ENCODE measurements at regions not wholly inside any gene's neighbourhood (a gene's known extent, or its start where the extent isn't known, plus 50 kb on each side); places are given as distances from the start of the nearest gene placed in this dataset.

DNA sequence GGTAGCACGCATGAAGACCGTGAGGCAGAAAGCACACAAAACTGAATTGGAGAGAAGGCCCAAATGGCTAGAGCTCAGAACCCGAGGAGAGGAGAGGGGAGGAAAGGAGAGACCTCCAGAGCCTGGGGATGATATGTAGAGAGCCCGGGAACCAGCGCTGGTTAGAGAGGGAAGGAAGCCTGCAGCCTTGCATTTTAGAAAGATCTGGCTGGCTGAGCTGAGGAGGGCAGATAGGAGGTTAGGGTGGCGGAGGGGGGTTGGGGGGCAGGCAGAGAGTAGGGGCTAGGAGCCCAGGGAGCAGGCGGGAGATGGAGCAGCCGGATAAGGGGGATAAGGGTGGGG is 127.2 kb downstream of the C9orf50 start (continued):
- TF ChIP-seq RXRA (IDR thresholded peaks at IDR 0.05), result no peak
- TF ChIP-seq FOXA2 (IDR thresholded peaks at IDR 0.05), result no peak

GRCh38 chr9:129493002-129493705 is 127.7 kb downstream of the C9orf50 start:
- Histone ChIP-seq H3K27ac (ENCODE audit: low read depth in 1 of 2, low read length in 2 of 2) (peak overlapping the region; percentile 67 to 71), H3K9me3 (ENCODE audit: control insufficient read depth in 4 of 4, low read length in 3 of 4) (no peaks in the 10 kb centered on the region), H3K9ac (ENCODE audit: low read depth in 1 of 2, low read length in 2 of 2) (peak overlapping the region in 1 of 2 donors; percentile 23), H3K27me3 (ENCODE audit: control insufficient read depth in 4 of 4, insufficient read depth in 4 of 4, low read length in 3 of 4) (no peaks in the 10 kb centered on the region), H3K36me3 (ENCODE audit: control insufficient read depth in 4 of 4, insufficient read depth in 3 of 4, low read depth in 1 of 4, low read length in 3 of 4) (peaks cover 0 to 2% (median 0%) of the 10 kb centered on the region in 4 donors), H3K4me1 (ENCODE audit: control insufficient read depth in 4 of 4, insufficient read depth in 4 of 4, low read length in 3 of 4) (peaks cover 9 to 46% (median 25%) of the 10 kb centered on the region in 4 donors), H3K4me3 (ENCODE audit: low read depth in 1 of 3, low read length in 3 of 3) (no peak overlapping the region)
- DNase-seq (ENCODE audit: low spot score), result no peak
- 91% methylated on average over 9 of the region's 9 CpGs for WGBS
- TF ChIP-seq RAD21 (IDR thresholded peaks at IDR 0.05), result peak in 1 of 2 donors; percentile 19
- no peak for TF ChIP-seq JUND (IDR thresholded peaks at IDR 0.05)

- Histone ChIP-seq H3K4me3 (ENCODE audit: low read depth in 1 of 3, low read length in 3 of 3) (no peak overlapping the region), H3K36me3 (ENCODE audit: control insufficient read depth in 4 of 4, insufficient read depth in 3 of 4, low read depth in 1 of 4, low read length in 3 of 4) (peaks cover 0 to 2% (median 0%) of the 10 kb centered on the region in 4 donors), H3K9ac (ENCODE audit: low read depth in 1 of 2, low read length in 2 of 2) (peak overlapping the region in 1 of 2 donors; percentile 100), H3K27me3 (ENCODE audit: control insufficient read depth in 4 of 4, insufficient read depth in 4 of 4, low read length in 3 of 4) (no peaks in the 10 kb centered on the region), H3K27ac (ENCODE audit: low read depth in 1 of 2, low read length in 2 of 2) (peak overlapping the region; percentile 99 to 100), H3K4me1 (ENCODE audit: control insufficient read depth in 4 of 4, insufficient read depth in 4 of 4, low read length in 3 of 4) (peaks cover 18 to 55% (median 33%) of the 10 kb centered on the region in 4 donors), H3K9me3 (ENCODE audit: control insufficient read depth in 4 of 4, low read length in 3 of 4) (no peaks in the 10 kb centered on the region)
- DNase-seq (ENCODE audit: low spot score), result no peak
- TF ChIP-seq HNF4A (conservative IDR thresholded peaks at IDR 0.05), result peak in 1 of 2 donors; percentile 7
- no peak for TF ChIP-seq TAF1 (conservative IDR thresholded peaks at IDR 0.05)
- TF ChIP-seq FOXA1 (IDR thresholded peaks at IDR 0.05), result no peak
- no peak for TF ChIP-seq SP1 (IDR thresholded peaks at IDR 0.05)
- no peak for TF ChIP-seq FOXA2 (IDR thresholded peaks at IDR 0.05)
- 74% methylated on average over 8 of the region's 8 CpGs for WGBS
These were observed 129.4 kb downstream of the C9orf50 start for GRCh38 chr9:129491487-129491855.

DNA sequence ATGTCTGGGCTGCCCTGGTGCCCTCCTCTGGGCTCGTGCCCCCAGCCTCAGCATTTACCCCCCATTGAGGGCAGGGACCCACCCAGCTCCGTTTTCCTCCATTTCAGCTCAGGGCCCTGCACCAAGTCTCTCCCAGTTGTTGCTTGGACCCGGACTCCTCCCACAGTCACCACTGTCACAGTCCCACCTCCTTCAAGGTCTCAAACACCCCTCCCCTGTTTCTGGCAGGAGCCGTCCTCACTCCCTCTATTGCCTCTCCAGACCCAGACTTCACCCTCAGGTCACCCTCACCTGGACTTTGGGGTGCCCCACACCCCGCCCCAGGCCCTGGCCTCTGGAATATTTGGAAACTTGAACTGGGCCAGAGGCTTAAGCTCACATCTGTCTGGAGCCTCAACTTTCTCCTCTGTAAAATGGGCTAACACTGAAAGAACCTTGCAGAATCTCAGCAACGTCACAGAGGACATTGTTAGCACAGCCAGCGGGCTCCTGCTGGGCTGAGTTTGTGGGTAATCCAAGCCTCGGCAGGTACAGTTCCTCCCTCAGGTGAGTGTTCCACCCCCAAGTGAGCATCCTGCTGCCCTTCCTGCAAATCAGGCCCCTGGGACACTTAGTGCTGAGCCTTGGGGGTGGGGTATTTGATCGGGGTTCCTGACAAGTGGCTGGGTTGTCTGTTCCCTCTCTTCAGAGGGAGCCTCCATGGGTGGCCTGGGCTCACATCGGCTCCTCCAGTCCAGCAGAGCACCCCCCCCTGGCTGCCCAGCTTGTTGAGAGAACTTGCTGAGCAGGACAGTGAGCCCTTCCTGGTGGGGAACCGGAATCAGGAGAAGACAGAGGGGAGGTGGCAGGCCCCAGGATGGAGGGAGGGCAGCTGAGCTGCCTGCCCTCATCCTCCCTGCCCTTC is 130.1 kb downstream of the C9orf50 start:
- 66% methylated on average over 11 of the region's 11 CpGs for WGBS
- Histone ChIP-seq H3K27me3 (ENCODE audit: control insufficient read depth in 4 of 4, insufficient read depth in 4 of 4, low read length in 3 of 4) (no peaks in the 10 kb centered on the region), H3K9me3 (ENCODE audit: control insufficient read depth in 4 of 4, low read length in 3 of 4) (no peaks in the 10 kb centered on the region), H3K4me3 (ENCODE audit: low read depth in 1 of 3, low read length in 3 of 3) (peak overlapping the region; percentile 59 to 81 (median 63)), H3K36me3 (ENCODE audit: control insufficient read depth in 4 of 4, insufficient read depth in 3 of 4, low read depth in 1 of 4, low read length in 3 of 4) (peaks cover 0 to 2% (median 0%) of the 10 kb centered on the region in 4 donors), H3K9ac (ENCODE audit: low read depth in 1 of 2, low read length in 2 of 2) (peak overlapping the region; percentile 98 to 100), H3K27ac (ENCODE audit: low read depth in 1 of 2, low read length in 2 of 2) (peak overlapping the region; percentile 99 to 100), H3K4me1 (ENCODE audit: control insufficient read depth in 4 of 4, insufficient read depth in 4 of 4, low read length in 3 of 4) (peaks cover 17 to 57% (median 35%) of the 10 kb centered on the region in 4 donors)
- TF ChIP-seq HNF4G (IDR thresholded peaks at IDR 0.05) (no peak), RXRA (IDR thresholded peaks at IDR 0.05) (peak in 1 of 2 donors; percentile 23), YY1 (IDR thresholded peaks at IDR 0.05) (no peak), HNF4A (conservative IDR thresholded peaks at IDR 0.05) (peak; percentile 50 to 56), FOXA2 (IDR thresholded peaks at IDR 0.05) (no peak)
- no peak for DNase-seq (ENCODE audit: low spot score)
